Fibroblast of villous mesenchyme (primary cell): ENCODE measurements at regions not wholly inside any gene's neighbourhood (a gene's known extent, or its start where the extent isn't known, plus 50 kb on each side); places are given as distances from the start of the nearest gene placed in this dataset.

ENCODE experiments used
- DNase-seq: peaks from one replicate; pipeline ENCODE4 v3.0.0-alpha.2; 2010; ENCODE audit warnings: low read depth
- H3K4me3 ChIP-seq: 2 replicates; pipeline ENCODE4 v1.5.1; 2011; ENCODE audit warnings: low read depth, mild to moderate bottlenecking, low read length
- CTCF ChIP-seq: IDR thresholded peaks from 2 replicates; pipeline ENCODE4 v1.5.1; 2012; ENCODE audit warnings: low read depth, mild to moderate bottlenecking, low read length; ENCODE audit not compliant: insufficient read depth

GRCh38 chr20:47419953-47420514 is 63.5 kb upstream of the ZMYND8 start:
- TF ChIP-seq CTCF = no peak
- no peak for DNase-seq
- H3K4me3 ChIP-seq = no peak overlapping the region

GRCh38 chr20:47421076-47421475 is 64.6 kb upstream of the ZMYND8 start:
- DNase-seq = no peak
- TF ChIP-seq CTCF = no peak
- no peak overlapping the region for H3K4me3 ChIP-seq

- H3K4me3 ChIP-seq = no peak overlapping the region
- no peak for TF ChIP-seq CTCF
- DNase-seq = no peak
These were observed 67.1 kb upstream of the ZMYND8 start for GRCh38 chr20:47423586-47423985.

GRCh38 chr20:47427067-47427466 is 70.6 kb upstream of the ZMYND8 start:
- H3K4me3 ChIP-seq = no peak overlapping the region
- no peak for TF ChIP-seq CTCF
- DNase-seq = no peak

GRCh38 chr20:47427746-47428145 is 71.2 kb upstream of the ZMYND8 start:
- no peak for TF ChIP-seq CTCF

GRCh38 chr20:47428164-47428563 is 71.7 kb upstream of the ZMYND8 start:
- DNase-seq = no peak
- no peak for TF ChIP-seq CTCF
- no peak overlapping the region for H3K4me3 ChIP-seq

More at GRCh38 chr20:47427746-47428145, 71.2 kb upstream of the ZMYND8 start:
- no peak for DNase-seq
- H3K4me3 ChIP-seq = no peak overlapping the region

GRCh38 chr20:47428851-47429336 is 72.4 kb upstream of the ZMYND8 start:
- no peak for DNase-seq
- no peak overlapping the region for H3K4me3 ChIP-seq
- no peak for TF ChIP-seq CTCF
